NK-92 treated with Interleukin-12 subunit alpha and Interleukin-12 subunit beta, amount 100 ng/mL, for 24 hours (cell line): ENCODE measurements at regions not wholly inside any gene's neighbourhood (a gene's known extent, or its start where the extent isn't known, plus 50 kb on each side); places are given as distances from the start of the nearest gene placed in this dataset.

ENCODE experiments used
- DNase-seq: peaks from one replicate; lab custom pipeline; 2025; lab: John Stamatoyannopoulos, UW

- DNase-seq = no peak
These were observed 549.6 kb upstream of the CITED2 start for GRCh38 chr6:139923964-139924475.

- DNase-seq = no peak
These were observed 547.8 kb upstream of the CITED2 start for GRCh38 chr6:139922236-139922635.

- no peak for DNase-seq
These were observed 546.3 kb upstream of the CITED2 start for GRCh38 chr6:139920776-139921100.

GRCh38 chr6:139920027-139920775, 545.8 kb upstream of the CITED2 start:
- no peak for DNase-seq

- DNase-seq = no peak
These were observed 544.9 kb upstream of the CITED2 start for GRCh38 chr6:139919107-139920026.

GRCh38 chr6:139917951-139918630, 543.6 kb upstream of the CITED2 start:
- no peak for DNase-seq

- DNase-seq = no peak
These were observed 540.5 kb upstream of the CITED2 start for GRCh38 chr6:139914910-139915309.

- DNase-seq = no peak
These were observed 538.4 kb upstream of the CITED2 start for GRCh38 chr6:139912735-139913400.

- no peak for DNase-seq
These were observed 535.5 kb upstream of the CITED2 start for GRCh38 chr6:139909992-139910391.

- no peak for DNase-seq
These were observed 531.1 kb upstream of the CITED2 start for GRCh38 chr6:139905404-139906052.

GRCh38 chr6:139904568-139904967, 530.1 kb upstream of the CITED2 start:
- no peak for DNase-seq

- DNase-seq = no peak
These were observed 529.7 kb upstream of the CITED2 start for GRCh38 chr6:139904158-139904533.

GRCh38 chr6:139903411-139904157, 529.1 kb upstream of the CITED2 start:
- DNase-seq = peak; percentile 2

GRCh38 chr6:139895205-139895793, 520.9 kb upstream of the CITED2 start:
- no peak for DNase-seq

- no peak for DNase-seq
These were observed 519.8 kb upstream of the CITED2 start for GRCh38 chr6:139894271-139894670.

GRCh38 chr6:139891471-139891870, 517.0 kb upstream of the CITED2 start:
- no peak for DNase-seq

- no peak for DNase-seq
These were observed 514.3 kb upstream of the CITED2 start for GRCh38 chr6:139888681-139889122.

GRCh38 chr6:139887275-139887674, 512.8 kb upstream of the CITED2 start:
- DNase-seq = no peak

- DNase-seq = no peak
These were observed 511.9 kb upstream of the CITED2 start for GRCh38 chr6:139886396-139886795.

- no peak for DNase-seq
These were observed 511.5 kb upstream of the CITED2 start for GRCh38 chr6:139885909-139886308.
